Stomach (tissue), 8 donors: ENCODE measurements at regions not wholly inside any gene's neighbourhood (a gene's known extent, or its start where the extent isn't known, plus 50 kb on each side); places are given as distances from the start of the nearest gene placed in this dataset.

ENCODE experiments used
- DNase-seq, 2 donors: peaks; one replicate each; pipeline versions ENCODE4 v3.0.0 to v3.0.0-alpha.2; 2013 to 2019
- H3K27ac ChIP-seq, 5 donors: fragments of 200-600 bp in 4 of 5; sonication (generic) in 4 of 5; one replicate each; pipeline ENCODE4 v1.5.1; 2013 to 2019; ENCODE audit warnings: mild to moderate bottlenecking in 1 of 5, moderate library complexity in 1 of 5
- H3K27me3 ChIP-seq, 3 donors: fragments of 200-600 bp; sonication (generic); one replicate each; pipeline ENCODE4 v1.5.1; 2017 to 2019; ENCODE audit warnings: mixed run types in 1 of 3
- H3K36me3 ChIP-seq, 4 donors: fragments of 200-600 bp; sonication (generic); 1 replicate in 3 of 4; 2 replicates in 1 of 4; pipeline ENCODE4 v1.5.1; 2016 to 2019
- H3K4me1 ChIP-seq, 4 donors: fragments of 200-600 bp; sonication (generic); one replicate each; pipeline ENCODE4 v1.5.1; 2016 to 2019
- H3K4me3 ChIP-seq, 4 donors: fragments of 200-600 bp; sonication (generic) in 3 of 4; one replicate each; pipeline ENCODE4 v1.5.1; 2016 to 2019; ENCODE audit warnings: mild to moderate bottlenecking in 1 of 4
- H3K9me3 ChIP-seq, 4 donors: fragments of 200-600 bp; sonication (generic); one replicate each; pipeline ENCODE4 v1.5.1; 2016 to 2019
- EP300 ChIP-seq: sonication (generic); formaldehyde crosslinking; IDR thresholded peaks from one replicate; pipeline ENCODE4 v1.6.1; 2017; ENCODE audit warnings: antibody characterized with exemption
- POLR2A ChIP-seq, 4 donors: fragments of 450-650 bp; IDR thresholded peaks; one replicate each; pipeline ENCODE4 v1.6.1; 2016; ENCODE audit warnings: antibody characterized with exemption in 4 of 4, control low read depth in 2 of 4, mild to moderate bottlenecking in 1 of 4, moderate library complexity in 1 of 4
- POLR2AphosphoS5 ChIP-seq, 3 donors: sonication (generic); formaldehyde crosslinking; IDR thresholded peaks; one replicate each; pipeline ENCODE4 v1.6.1; 2016; ENCODE audit warnings: antibody characterized with exemption in 3 of 3
- WGBS, 5 donors: extraction: QIAGEN DNeasy Blood & Tissue Kit in 3 of 5; methylation state at CpG; one replicate each; pipeline versions ENCODE4 v1.1.5 to v1.1.7; 2013 to 2018; 5-methylcytosine and 5-hydroxymethylcytosine counted together
- intact Hi-C: fragments of 100-400 bp; cut with DNase I; formaldehyde crosslinking; loops from one replicate; pipeline ENCODE4 v1.15.1; 2023; ENCODE audit warnings: low total_unique reads
- TF ChIP-seq, protein P1 (sequence below), 7 experiments: fragments of 450-650 bp in 4 of 7; fragments of 200-600 bp in 3 of 7; sonication (generic) in 3 of 7; IDR thresholded peaks; one replicate each; pipeline ENCODE4 v1.5.1; 2016 to 2019; ENCODE audit warnings: antibody characterized with exemption in 7 of 7, control low read depth in 2 of 7, mild to moderate bottlenecking in 1 of 7
- donor health status: healthy with polysubstance abuse.
- donor health status: Bipolar disorder and iron deficiency.
- donor health status: healthy.

DNA sequence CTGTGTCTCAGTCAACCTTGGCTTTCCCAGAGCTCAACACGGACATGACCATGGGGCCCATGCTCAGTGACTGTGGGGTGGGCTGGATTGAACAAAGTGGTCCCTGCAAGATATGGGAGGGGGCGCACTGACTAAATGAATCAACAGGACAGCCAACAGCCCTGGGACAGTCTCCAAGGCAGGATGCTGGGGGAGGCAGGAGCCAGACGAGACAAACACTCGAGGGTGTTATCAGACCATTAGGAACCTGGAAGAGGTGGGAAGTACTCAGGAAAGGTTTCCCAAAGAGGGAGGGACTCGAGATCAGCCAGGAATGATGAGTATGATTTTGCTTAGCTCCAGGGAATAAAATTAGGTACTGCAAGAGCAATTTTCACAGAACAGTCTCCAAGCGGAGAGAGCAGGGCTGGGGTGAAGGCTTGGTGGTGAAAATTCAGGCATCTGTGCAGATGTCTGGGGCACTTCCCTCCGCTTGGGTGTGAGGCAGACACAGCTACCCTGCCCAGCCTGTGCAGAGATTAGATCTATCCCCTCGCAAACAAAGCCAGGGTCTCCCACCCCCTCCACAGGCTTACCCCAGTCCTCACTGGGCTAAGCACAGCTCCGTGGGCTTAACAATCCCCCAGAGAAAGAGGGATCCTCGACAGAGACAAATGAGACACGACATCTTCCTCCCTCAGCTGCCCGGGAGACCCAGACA lies 261.1 kb upstream of the ZMIZ1 start:
- peaks cover 6 to 47% (median 29%) of the 10 kb centered on the region in 4 donors for H3K4me1 ChIP-seq
- TF ChIP-seq EP300 (no peak), POLR2A (IDR thresholded peaks at IDR 0.05) (no peak), POLR2AphosphoS5 (IDR thresholded peaks at IDR 0.05) (no peak)
- TF ChIP-seq, protein P1, sequence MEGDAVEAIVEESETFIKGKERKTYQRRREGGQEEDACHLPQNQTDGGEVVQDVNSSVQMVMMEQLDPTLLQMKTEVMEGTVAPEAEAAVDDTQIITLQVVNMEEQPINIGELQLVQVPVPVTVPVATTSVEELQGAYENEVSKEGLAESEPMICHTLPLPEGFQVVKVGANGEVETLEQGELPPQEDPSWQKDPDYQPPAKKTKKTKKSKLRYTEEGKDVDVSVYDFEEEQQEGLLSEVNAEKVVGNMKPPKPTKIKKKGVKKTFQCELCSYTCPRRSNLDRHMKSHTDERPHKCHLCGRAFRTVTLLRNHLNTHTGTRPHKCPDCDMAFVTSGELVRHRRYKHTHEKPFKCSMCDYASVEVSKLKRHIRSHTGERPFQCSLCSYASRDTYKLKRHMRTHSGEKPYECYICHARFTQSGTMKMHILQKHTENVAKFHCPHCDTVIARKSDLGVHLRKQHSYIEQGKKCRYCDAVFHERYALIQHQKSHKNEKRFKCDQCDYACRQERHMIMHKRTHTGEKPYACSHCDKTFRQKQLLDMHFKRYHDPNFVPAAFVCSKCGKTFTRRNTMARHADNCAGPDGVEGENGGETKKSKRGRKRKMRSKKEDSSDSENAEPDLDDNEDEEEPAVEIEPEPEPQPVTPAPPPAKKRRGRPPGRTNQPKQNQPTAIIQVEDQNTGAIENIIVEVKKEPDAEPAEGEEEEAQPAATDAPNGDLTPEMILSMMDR (IDR thresholded peaks at IDR 0.05) = no peak
- H3K4me3 ChIP-seq = no peak overlapping the region
- no peak overlapping the region for H3K27ac ChIP-seq
- no peak for DNase-seq
- H3K27me3 ChIP-seq = no peaks in the 10 kb centered on the region
- WGBS, 5 donors = 81 to 87% (median 85%) methylated on average over 11 to 12 of the region's 12 CpGs
- H3K9me3 ChIP-seq = no peaks in the 10 kb centered on the region
- H3K36me3 ChIP-seq = no peaks in the 10 kb centered on the region
- intact Hi-C loops = no loop called here

DNA sequence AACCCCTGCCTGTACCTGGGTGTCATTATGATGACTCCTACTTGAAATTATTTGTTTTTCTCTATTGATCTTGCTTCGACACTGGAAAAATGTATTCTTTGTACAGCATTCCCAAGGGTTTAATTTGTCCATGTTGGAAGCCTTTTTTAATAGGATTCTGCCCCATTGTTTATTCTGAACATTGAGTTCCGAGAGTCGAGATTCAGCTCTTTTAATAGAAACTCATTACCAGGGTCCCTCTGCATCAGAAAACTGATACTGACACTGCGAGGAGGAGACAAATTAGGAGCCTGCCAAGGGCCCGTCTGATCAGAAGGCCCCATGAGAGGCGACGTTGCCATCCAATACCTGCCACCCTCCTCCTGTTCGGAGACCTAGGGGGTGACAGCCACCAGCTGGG lies 260.5 kb upstream of the ZMIZ1 start:
- H3K9me3 ChIP-seq = no peaks in the 10 kb centered on the region
- intact Hi-C loops = no loop called here
- H3K27me3 ChIP-seq = no peaks in the 10 kb centered on the region
- no peak for DNase-seq
- WGBS, 5 donors = 83 to 88% (median 86%) methylated on average over 8 of the region's 8 CpGs
- no peaks in the 10 kb centered on the region for H3K36me3 ChIP-seq
- peaks cover 6 to 41% (median 23%) of the 10 kb centered on the region in 4 donors for H3K4me1 ChIP-seq
- no peak overlapping the region for H3K27ac ChIP-seq
- no peak for TF ChIP-seq POLR2AphosphoS5 (IDR thresholded peaks at IDR 0.05)
- no peak overlapping the region for H3K4me3 ChIP-seq

DNA sequence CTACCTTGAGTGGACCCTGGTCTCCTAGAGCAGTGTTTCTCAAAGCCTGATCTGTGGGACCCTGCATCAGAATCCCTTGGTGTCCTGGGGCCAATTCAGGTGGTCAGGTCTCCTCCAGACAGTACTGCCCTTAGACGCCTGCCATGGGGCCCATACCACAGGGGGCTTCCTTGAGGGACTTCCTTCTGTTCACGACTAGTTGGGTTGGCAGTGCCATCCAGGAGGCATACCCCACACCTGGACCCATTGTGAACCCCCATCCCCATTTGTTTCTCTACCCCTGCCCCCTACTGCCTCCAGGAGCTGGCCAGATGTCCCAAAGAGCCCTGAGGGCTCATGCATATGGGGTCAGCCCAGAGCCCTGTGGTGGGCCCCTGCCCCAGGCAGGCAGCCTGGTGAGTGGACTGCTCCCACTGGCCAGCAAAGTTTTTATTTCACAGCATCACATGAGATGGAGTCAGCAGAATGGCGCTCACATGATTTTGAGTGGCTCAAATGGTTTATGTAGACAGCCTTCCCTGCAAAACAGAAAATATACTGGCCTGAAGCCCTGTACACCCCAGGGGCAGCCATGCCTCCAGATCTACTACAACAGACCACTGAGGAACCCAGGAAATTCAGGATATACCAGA lies 259.9 kb upstream of the ZMIZ1 start:
- Histone ChIP-seq H3K4me1 (peaks cover 6 to 35% (median 20%) of the 10 kb centered on the region in 4 donors), H3K36me3 (no peaks in the 10 kb centered on the region), H3K9me3 (no peaks in the 10 kb centered on the region), H3K27me3 (no peaks in the 10 kb centered on the region), H3K27ac (no peak overlapping the region), H3K4me3 (no peak overlapping the region)
- DNase-seq = no peak
- WGBS, 5 donors = 89 to 96% (median 92%) methylated on average over 3 of the region's 3 CpGs
- TF ChIP-seq POLR2A (IDR thresholded peaks at IDR 0.05) (no peak), EP300 (no peak), POLR2AphosphoS5 (IDR thresholded peaks at IDR 0.05) (no peak)
- TF ChIP-seq, protein P1 (IDR thresholded peaks at IDR 0.05) = no peak
- intact Hi-C loops = no loop called here

DNA sequence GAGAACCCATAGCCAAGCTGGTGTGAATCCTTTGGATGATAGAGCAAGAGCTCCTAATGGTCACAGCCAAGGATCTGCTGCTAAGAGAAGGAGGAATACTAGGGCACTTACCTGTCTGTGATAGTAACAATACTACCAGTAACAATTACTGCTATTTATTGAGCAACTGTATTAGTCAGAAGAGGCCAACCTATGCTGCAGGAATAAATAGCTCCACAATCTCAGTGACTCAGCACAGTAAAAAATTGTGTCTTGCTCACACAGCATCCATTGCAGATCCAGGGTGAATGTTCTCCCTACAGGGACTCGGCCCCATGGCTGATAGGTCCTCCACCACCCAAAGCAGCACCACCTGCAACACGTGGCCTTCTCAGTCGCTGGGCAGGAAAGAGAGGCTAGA lies 257.6 kb upstream of the ZMIZ1 start:
- 84 to 93% (median 86%) methylated on average over 3 of the region's 3 CpGs for WGBS, 5 donors
- Histone ChIP-seq H3K27ac (no peak overlapping the region), H3K4me3 (no peak overlapping the region), H3K4me1 (peaks cover 0 to 12% (median 6%) of the 10 kb centered on the region in 4 donors), H3K27me3 (no peaks in the 10 kb centered on the region), H3K9me3 (no peaks in the 10 kb centered on the region), H3K36me3 (no peaks in the 10 kb centered on the region)
- no peak for DNase-seq
- TF ChIP-seq POLR2A (IDR thresholded peaks at IDR 0.05) (no peak), EP300 (no peak), POLR2AphosphoS5 (IDR thresholded peaks at IDR 0.05) (no peak)
- TF ChIP-seq, protein P1 (IDR thresholded peaks at IDR 0.05) = no peak
- intact Hi-C loops = no loop called here
